Right kidney (tissue), 1 donor: ENCODE measurements at regions not wholly inside any gene's neighbourhood (a gene's known extent, or its start where the extent isn't known, plus 50 kb on each side); places are given as distances from the start of the nearest gene placed in this dataset.
A peak's percentile ranks its signal among the peaks of the same experiment; 100 is the strongest.

ENCODE experiments used
- DNase-seq: peaks from one replicate; pipeline ENCODE4 v3.0.0-alpha.2; 2016

- DNase-seq = no peak
Observed at GRCh38 chr4:18938343-18939099, 917.0 kb upstream of the LCORL start.

DNA sequence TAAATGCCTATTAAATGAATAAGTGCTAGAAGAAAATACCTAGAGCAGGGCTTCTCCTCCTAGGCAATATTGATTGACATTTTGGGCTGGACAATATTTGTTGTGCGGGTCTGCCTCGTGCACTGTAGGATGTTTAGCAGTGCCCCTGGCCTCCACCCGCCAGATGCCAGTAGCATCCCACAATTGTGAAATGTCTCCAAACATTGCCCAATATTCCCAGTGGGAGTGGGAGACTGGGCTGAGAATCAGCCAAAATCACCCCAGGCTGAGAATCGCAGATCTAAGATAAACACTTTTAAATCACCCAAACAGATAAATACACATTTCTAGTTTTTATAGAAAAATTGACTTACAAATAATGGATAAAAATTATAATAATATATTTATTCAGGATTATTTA is 916.2 kb upstream of the LCORL start:
- no peak for DNase-seq

DNA sequence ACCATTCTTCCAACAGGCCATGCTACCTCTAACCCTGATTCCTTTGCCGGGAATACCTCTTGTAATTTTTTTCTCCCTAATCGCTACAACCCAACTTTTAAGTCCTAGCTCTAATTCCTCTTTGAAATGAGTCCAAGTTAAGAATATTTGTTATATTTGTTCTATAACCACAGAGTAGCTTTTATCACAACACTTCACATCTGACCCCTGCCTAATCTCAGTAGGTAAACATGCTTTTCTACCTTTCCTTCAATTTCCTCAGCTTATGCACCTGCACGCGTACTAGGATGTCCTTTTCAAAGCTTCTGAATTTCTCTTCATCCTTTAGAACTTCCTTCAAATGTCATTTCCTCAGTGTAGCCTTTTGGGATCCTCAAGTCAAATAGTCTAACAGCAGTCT is 915.5 kb upstream of the LCORL start:
- DNase-seq = no peak

GRCh38 chr4:18935659-18936345 is 914.2 kb upstream of the LCORL start:
- peak; percentile 36 for DNase-seq

- no peak for DNase-seq
Observed at GRCh38 chr4:18934197-18934596, 912.6 kb upstream of the LCORL start.

GRCh38 chr4:18932730-18933339 is 911.3 kb upstream of the LCORL start:
- DNase-seq = no peak

DNA sequence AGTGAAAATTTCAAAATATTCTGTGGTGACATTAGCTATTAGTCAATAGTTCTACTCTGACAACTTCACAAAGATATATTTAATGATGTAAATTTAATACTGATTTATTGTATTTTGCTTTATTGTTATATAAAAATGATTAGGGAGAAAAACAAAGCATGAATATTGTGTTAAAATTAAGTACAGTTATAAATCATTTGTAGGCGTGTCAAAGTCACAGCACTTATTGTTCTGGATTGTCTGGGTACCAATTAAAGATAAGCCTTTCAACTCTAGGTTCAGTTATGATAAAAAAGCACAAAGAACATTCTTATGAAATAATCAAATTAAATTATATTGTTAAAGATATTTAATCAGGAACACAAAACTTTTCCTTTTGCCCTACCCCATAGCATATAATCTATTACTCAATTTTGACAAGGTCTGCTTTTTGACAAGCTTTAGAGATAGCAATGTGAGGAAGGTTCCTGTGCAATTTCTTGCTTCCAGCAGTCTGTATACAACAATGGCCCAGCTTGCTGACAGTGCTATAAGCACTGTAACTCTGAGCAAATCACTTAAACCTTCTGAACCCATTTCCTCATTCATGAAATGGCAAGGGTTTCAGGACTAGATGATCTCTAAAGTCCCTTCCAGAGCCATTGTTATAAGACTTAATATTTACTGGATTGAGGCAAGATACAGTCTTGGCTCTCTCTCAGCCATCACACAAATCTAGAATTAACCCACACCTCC is 910.3 kb upstream of the LCORL start:
- no peak for DNase-seq

- no peak for DNase-seq
Observed at GRCh38 chr4:18930487-18930886, 908.9 kb upstream of the LCORL start.

DNA sequence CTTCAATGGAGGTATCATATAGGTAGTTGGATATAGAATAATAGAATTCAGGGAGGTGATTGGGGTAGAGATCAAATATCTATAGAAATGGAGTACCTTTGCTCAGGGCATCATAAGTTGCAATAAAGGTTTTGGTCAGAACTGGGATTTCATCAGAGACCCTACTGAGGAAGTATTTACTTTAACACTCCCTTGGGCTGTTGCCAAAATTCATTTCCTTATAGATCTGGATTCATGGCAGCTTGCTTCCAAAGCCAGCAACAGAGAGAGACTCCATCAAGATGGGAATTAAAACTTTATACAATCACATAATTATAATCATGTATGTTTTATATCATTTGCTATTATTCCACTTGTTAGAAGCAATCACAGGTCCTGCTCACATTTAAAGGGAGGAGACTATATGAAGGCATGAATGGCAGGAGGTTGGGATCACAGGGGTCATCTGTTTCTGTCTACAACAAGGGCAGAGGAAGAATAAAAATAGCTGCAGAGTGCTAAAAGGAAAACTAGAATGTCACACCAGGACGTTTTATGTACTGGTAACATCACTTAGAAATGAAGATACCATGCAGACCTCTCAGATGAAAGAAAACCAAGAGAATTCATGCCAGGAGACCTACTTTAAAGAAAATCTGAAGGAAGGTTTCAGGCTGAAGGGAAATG is 902.1 kb upstream of the LCORL start:
- no peak for DNase-seq

DNA sequence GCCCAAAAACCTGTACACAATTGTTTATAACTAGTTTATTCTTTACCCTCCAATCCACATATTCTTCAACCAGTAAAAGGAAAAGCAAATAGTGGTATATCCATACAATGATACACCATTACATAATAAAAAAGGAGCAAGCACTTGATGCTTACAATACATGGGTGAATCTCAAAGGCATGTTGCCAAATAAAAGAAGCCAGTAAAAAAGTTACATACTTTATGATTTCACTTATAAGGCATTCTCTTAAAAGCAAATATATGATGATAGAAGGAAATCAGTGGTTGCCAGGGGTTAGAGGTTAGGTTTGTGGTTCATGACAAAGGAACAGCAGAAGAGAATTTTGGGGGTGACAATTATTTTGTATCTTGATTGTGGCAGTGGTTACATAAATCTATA is 896.1 kb upstream of the LCORL start:
- DNase-seq = no peak

DNA sequence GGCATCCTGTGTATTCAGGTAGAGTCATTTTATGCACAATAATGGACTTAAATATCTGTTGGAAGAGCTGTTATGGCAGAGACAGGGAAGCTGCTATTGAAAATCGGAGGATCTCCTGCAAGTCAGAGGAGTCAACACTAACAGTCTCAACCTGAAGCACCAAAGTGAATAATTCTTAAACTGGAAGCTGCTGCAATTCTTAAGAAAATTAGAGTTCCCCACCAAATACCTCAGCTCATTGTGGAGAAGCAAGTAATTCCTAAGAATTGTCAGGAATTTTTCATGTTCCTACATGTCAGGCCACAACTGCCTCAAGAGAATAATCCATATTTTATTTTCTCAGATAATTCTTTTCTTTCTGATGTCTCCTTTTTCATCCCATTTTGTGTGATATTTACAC is 892.6 kb upstream of the LCORL start:
- DNase-seq = no peak

GRCh38 chr4:18894928-18895327 is 873.4 kb upstream of the LCORL start:
- DNase-seq = no peak

- no peak for DNase-seq
Observed at GRCh38 chr4:18882468-18882867, 860.9 kb upstream of the LCORL start.

- no peak for DNase-seq
Observed at GRCh38 chr4:18881556-18881955, 860.0 kb upstream of the LCORL start.

DNA sequence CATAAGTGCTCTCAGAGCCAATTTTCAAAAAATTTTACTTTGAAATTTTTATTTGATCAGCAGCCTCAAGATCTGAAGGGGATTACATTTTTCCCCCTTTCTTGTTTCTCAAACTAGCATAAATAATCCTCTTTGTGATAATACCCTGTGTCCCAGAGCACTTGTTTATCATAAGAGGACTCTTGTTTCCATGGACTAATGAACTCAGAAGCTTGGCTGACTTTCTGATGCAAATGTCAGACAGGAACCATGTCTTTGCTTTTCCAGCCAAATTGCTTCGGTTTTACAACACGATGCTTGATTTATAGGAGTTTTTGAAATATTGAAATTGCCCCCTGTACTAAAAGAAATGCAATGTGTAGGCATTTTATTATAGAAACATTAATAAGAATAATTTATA is 859.3 kb upstream of the LCORL start:
- DNase-seq = no peak

DNA sequence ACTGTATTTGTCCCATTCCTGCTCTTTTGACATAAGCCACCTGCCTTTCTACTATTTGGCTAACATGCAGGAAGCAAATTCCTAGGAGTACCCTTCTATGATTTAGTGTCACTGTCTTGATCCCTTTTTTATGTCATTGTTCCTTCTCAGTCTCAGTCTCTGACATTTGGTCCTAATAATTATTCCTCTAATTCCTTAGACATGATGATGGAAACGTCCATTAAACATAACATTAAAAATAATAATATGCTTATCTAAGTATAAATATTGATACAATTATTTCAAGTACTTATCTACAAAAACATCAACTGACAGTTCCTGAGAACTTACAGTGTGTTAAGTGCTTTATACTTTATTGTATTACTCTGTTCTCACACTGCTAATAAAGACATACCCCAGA is 857.0 kb upstream of the LCORL start:
- peak; percentile 18 for DNase-seq

DNA sequence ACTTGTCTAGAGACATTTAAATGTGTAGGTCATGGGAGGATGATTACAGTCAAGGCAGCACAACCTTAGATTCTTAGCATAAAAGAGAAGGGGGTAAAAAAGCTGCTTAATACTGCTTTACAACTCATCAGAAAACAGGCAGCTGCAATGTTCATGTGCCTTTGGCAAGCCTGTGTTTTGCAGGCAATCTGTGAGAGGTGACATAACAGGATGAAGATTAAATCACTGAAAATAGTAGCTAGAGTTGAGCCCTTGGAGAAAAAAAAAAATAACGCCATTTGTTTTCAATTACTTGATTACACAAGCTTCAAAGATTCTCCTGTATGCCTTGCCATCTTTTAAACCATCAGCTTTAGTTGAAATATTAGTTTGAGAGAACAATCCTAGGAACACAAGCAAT is 847.6 kb upstream of the LCORL start:
- peak; percentile 8 for DNase-seq

- no peak for DNase-seq
Observed at GRCh38 chr4:18860836-18861530, 839.4 kb upstream of the LCORL start.

GRCh38 chr4:18859468-18859867 is 837.9 kb upstream of the LCORL start:
- DNase-seq = no peak

DNA sequence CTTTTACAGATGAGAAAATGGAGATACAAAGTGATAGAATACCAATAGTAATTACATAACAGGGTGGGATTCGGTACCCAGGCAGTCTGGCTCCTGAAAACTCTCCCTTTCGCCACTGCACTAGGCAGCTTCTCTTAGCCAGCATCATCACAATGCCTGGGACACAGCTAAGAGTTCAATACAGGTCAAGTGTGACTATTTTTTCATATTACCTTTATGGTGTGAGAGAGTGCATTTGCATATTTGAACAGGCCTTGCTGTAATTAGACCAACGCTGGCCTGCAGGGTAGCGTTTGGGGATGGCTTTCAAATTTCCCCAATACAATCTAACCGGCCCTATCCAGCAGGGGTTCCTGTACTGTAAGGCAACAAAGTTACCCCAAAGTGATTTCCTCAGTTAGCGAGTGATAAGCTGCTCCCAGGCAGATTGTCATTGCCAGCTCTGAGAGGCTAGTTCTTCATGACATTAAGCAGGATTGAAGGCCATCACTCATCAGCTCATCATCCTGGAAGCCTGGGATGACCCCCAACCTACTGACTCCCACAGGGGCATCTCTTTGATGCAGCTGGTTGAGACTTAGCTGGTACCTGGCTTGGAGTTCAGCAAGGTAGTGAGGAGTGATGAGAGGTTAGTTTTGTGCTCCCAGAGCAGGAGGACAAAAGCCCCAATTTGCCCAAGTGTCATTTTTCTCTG is 836.8 kb upstream of the LCORL start:
- no peak for DNase-seq

- no peak for DNase-seq
Observed at GRCh38 chr4:18850867-18851266, 829.3 kb upstream of the LCORL start.
